G401.6 (cell line): ENCODE measurements at regions not wholly inside any gene's neighbourhood (a gene's known extent, or its start where the extent isn't known, plus 50 kb on each side); places are given as distances from the start of the nearest gene placed in this dataset.

ENCODE experiments used
- FAIRE-seq: peaks from 2 replicates; lab custom pipeline; 2012; peaks lifted over from hg19 to GRCh38; lab: Jason Lieb, UNC

GRCh38 chr9:89916001-89916597 lies 311.3 kb downstream of the GADD45G start:
- no peak for FAIRE-seq

- no peak for FAIRE-seq
Observed at GRCh38 chr9:89917861-89918260, 313.0 kb downstream of the GADD45G start.

- no peak for FAIRE-seq
Observed at GRCh38 chr9:89919171-89919681, 314.4 kb downstream of the GADD45G start.

- FAIRE-seq: no peak
Observed at GRCh38 chr9:89920131-89920530, 315.3 kb downstream of the GADD45G start.

GRCh38 chr9:89920951-89921350 lies 316.1 kb downstream of the GADD45G start:
- no peak for FAIRE-seq

GRCh38 chr9:89922099-89922498 lies 317.3 kb downstream of the GADD45G start:
- FAIRE-seq: no peak

- FAIRE-seq: no peak
Observed at GRCh38 chr9:89923174-89923573, 318.4 kb downstream of the GADD45G start.

GRCh38 chr9:89923961-89924504 lies 319.2 kb downstream of the GADD45G start:
- FAIRE-seq: no peak

GRCh38 chr9:89924611-89925010 lies 319.8 kb downstream of the GADD45G start:
- FAIRE-seq: no peak

GRCh38 chr9:89926167-89926566 lies 321.4 kb downstream of the GADD45G start:
- no peak for FAIRE-seq

GRCh38 chr9:89926691-89927220 lies 321.9 kb downstream of the GADD45G start:
- FAIRE-seq: no peak

- FAIRE-seq: no peak
Observed at GRCh38 chr9:89928106-89928505, 323.3 kb downstream of the GADD45G start.

- FAIRE-seq: no peak
Observed at GRCh38 chr9:89928521-89929275, 323.9 kb downstream of the GADD45G start.

- no peak for FAIRE-seq
Observed at GRCh38 chr9:89929315-89929672, 324.5 kb downstream of the GADD45G start.

- no peak for FAIRE-seq
Observed at GRCh38 chr9:89929673-89930480, 325.1 kb downstream of the GADD45G start.

GRCh38 chr9:89933578-89933977 lies 328.8 kb downstream of the GADD45G start:
- no peak for FAIRE-seq

- no peak for FAIRE-seq
Observed at GRCh38 chr9:89935115-89935514, 330.3 kb downstream of the GADD45G start.

GRCh38 chr9:89935801-89936200 lies 331.0 kb downstream of the GADD45G start:
- FAIRE-seq: no peak

GRCh38 chr9:89937051-89937450 lies 332.2 kb downstream of the GADD45G start:
- no peak for FAIRE-seq

- no peak for FAIRE-seq
Observed at GRCh38 chr9:89939181-89939580, 334.4 kb downstream of the GADD45G start.

GRCh38 chr9:89939626-89940292 lies 334.9 kb downstream of the GADD45G start:
- no peak for FAIRE-seq

- FAIRE-seq: no peak
Observed at GRCh38 chr9:89940625-89941024, 335.8 kb downstream of the GADD45G start.
